GM12874 (cell line): ENCODE measurements at regions not wholly inside any gene's neighbourhood (a gene's known extent, or its start where the extent isn't known, plus 50 kb on each side); places are given as distances from the start of the nearest gene placed in this dataset.

Experiments
- CTCF ChIP-seq: IDR thresholded peaks from 2 replicates; pipeline ENCODE4 v1.5.1; 2011; ENCODE audit warnings: low read depth, mild to moderate bottlenecking, control low read depth, low read length, moderate library complexity; ENCODE audit not compliant: insufficient read depth

DNA sequence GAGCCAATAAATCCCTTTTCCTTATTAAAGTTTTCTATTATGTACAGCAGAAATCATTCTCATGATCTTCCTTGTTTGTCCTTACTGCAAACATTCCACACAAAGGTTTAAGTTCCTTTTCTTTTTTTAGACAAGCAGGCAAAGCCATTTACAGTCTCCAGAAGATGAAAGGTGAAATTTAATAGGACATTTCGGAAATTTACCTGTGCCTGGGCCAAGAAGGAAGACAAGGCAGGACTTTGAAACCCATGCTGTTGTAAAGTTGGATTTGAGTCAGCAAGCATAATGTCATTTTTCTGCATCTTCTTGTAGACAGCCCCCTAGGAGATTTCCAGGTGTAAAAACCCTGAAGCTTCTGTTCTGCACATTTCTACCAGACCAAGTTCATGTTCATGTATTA, 188.1 kb downstream of the PAPSS1 start:
- TF ChIP-seq CTCF = no peak

- no peak for TF ChIP-seq CTCF
Measured at GRCh38 chr4:107520368-107520767, 199.7 kb downstream of the PAPSS1 start.

DNA sequence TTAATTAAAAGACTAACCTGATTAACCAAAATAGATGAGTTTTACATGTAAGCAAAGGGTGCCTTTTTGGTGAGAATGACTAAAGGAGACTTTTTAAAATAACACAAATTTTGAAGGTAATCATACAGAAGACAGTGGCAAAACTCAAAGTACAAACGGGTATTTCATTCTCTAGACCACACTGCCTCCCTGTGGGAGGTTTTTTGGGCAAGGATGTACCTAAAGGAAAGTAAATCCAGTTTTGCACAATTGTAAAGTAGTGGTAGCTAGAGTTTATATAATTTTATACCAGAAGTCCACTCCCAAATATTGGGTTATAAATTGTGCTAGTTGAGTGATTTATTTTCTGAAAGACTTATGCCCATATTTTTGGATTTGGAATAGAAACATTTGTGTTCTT, 201.0 kb downstream of the PAPSS1 start:
- no peak for TF ChIP-seq CTCF

DNA sequence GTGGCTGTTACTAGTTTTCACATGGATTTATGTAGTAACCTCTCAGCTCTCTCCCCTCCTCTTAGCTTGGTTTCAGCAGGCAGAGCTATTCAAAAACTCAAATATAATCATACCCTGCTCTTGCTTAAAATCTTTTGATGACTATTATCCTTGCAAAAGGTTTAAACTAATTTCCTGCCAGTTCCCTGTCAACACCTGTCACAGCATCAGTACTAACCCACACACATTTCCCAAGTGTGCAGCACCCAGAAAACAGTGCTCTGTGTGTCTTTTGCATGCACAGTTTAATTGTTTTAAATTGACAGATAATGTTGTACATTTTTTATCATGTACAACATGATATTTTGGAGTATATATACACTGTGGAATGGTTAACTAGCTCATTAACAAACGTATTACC, 202.0 kb downstream of the PAPSS1 start:
- TF ChIP-seq CTCF = no peak

DNA sequence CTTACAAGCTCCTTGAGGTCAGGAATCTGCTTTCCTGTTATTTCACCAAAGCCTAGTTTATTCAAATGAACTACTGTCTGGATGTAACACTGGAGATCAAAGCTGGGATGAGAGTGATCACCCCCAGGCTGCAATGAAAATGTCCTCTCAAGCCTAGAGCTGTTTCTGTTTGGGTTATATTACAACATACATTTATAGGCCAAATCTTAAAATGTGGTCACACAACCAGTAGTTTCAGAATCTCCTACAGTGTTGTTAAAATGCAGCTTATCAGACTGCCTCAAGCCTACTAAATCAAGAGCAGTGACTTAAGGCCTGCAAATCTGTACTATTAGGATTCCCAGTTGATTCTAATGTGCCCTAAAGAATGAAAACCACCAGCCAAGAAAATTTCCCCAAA, 207.5 kb downstream of the PAPSS1 start:
- no peak for TF ChIP-seq CTCF

DNA sequence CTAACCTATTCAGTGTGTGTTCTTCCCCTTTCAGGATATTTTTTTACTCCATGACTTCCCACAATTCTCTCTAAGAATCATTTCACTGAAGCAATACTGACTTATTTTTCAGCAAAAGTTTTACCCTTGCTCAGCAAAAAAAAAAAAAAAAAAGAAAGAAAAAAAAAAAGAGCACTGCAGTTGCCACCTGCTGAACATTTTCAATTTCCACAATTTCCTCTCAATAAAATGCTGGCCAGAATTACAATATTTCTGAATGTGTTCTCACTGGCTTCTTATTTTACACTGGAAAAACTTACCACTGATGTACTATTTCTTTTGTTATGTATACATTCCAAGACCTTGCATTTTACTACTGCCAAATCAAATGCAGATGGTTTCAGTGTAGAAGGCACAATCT, 210.4 kb downstream of the PAPSS1 start:
- no peak for TF ChIP-seq CTCF

DNA sequence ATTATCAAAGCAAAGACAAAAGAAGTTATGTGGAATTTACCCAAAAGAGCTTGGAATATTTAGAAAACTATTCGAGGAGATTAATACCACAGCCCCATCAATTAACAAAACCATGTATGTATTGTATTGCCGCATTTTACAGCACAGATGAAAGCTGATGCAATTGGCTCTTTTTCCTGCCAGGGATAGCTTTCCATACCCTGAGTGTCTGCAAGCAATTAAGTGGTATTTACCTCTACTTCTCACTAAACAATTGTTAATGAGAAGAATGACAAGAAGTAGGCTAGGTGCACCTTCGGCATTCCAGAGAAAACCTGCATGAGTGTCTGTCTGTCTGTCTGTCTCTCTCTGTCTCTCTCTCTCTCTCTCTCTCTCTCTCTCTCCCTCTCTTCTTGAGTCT, 219.5 kb downstream of the PAPSS1 start:
- TF ChIP-seq CTCF = no peak

- no peak for TF ChIP-seq CTCF
Measured at GRCh38 chr4:107497054-107497453, 223.0 kb downstream of the PAPSS1 start.
